ENCODE measurements at regions not wholly inside any gene's neighbourhood (a gene's known extent, or its start where the extent isn't known, plus 50 kb on each side); places are given as distances from the start of the nearest gene placed in this dataset.

DNA sequence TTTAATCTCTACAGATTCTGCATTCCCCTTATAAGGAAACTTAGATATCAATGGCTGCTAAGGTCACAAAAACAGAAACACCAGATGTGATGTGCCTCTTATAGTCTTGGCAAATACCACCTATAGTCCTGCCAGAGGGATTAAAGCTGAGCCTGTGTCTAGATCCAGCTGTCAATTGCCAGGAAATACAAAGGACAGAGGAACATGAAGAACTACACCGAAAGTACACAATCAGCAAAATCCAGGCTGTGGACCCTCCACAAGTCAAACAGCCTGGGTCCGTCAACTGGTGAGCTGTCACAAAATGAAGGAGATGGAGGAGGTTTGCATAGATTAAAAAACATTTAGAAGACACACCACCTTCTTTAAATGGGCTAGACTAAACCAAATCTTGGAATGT lies 85.4 kb downstream of the KLF4 start:
- DNase-seq: no peak
- Histone ChIP-seq H3K36me3 (no peaks in the 10 kb centered on the region), H3K9me3 (no peaks in the 10 kb centered on the region), H3K4me3 (no peak overlapping the region), H3K27ac (no peak overlapping the region), H3K27me3 (no peaks in the 10 kb centered on the region), H3K4me1 (no peaks in the 10 kb centered on the region)
- TF ChIP-seq POLR2A (IDR thresholded peaks at IDR 0.05): no peak
- TF ChIP-seq, protein P1, sequence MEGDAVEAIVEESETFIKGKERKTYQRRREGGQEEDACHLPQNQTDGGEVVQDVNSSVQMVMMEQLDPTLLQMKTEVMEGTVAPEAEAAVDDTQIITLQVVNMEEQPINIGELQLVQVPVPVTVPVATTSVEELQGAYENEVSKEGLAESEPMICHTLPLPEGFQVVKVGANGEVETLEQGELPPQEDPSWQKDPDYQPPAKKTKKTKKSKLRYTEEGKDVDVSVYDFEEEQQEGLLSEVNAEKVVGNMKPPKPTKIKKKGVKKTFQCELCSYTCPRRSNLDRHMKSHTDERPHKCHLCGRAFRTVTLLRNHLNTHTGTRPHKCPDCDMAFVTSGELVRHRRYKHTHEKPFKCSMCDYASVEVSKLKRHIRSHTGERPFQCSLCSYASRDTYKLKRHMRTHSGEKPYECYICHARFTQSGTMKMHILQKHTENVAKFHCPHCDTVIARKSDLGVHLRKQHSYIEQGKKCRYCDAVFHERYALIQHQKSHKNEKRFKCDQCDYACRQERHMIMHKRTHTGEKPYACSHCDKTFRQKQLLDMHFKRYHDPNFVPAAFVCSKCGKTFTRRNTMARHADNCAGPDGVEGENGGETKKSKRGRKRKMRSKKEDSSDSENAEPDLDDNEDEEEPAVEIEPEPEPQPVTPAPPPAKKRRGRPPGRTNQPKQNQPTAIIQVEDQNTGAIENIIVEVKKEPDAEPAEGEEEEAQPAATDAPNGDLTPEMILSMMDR (IDR thresholded peaks at IDR 0.05): no peak

DNA sequence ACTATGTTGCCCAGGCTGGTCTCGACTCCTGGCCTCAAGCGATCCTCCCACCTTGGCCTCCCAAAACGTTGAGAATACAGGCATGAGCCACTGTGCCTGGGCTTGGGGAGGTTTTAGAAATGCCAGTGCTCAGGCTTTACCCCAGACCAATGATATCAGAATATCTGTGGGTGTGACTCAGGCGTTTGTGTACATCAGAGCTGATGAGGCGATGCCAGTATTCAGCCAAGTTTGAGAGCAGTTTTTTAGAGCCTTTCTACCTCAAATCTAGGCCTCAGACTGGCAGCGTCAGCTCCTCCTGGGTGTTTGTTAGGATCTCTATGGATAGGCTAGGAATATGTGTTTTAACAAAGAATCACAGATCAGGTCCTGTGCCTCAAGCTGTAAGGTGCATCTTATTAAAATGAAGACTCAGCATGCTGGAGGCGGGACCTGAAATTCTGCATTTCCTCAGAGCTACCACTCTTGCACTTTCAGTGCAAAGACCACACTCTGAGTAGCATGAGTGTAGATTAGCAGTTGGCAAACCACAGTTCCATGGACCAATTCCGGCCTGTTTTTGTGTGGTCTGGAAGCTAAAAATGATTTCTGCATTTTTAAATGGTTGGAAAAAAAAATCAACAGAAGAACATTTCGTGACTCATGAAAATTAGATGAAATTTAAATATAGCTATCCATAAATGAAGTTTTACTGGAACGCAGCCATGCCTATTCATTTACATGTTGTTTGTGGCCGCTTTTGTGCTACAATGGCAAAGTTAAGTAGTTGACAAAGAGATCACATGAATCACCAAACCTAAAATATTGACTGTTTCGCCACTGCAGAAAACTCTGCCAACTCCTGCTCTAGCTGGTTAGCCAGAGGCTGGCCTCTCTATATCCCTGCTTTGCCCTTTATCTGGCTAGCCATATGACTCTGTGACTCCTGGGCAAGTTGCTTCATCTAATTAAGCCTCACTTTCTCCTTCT lies 92.2 kb downstream of the KLF4 start:
- Histone ChIP-seq H3K27ac (no peak overlapping the region), H3K27me3 (no peaks in the 10 kb centered on the region), H3K9me3 (no peaks in the 10 kb centered on the region), H3K36me3 (no peaks in the 10 kb centered on the region), H3K4me1 (no peaks in the 10 kb centered on the region), H3K4me3 (no peak overlapping the region)
- no peak for DNase-seq
- TF ChIP-seq, protein P1 (IDR thresholded peaks at IDR 0.05): no peak
- TF ChIP-seq POLR2A (IDR thresholded peaks at IDR 0.05): no peak

- H3K27me3 ChIP-seq: no peaks in the 10 kb centered on the region
- no peak for DNase-seq
- H3K4me3 ChIP-seq: no peak overlapping the region
- TF ChIP-seq, protein P1 (IDR thresholded peaks at IDR 0.05): no peak
- TF ChIP-seq POLR2A (IDR thresholded peaks at IDR 0.05): no peak
- no peak overlapping the region for H3K27ac ChIP-seq
- no peaks in the 10 kb centered on the region for H3K36me3 ChIP-seq
- H3K9me3 ChIP-seq: no peaks in the 10 kb centered on the region
- H3K4me1 ChIP-seq: peaks cover 0 to 8% (median 5%) of the 10 kb centered on the region in 4 donors
These were observed 95.3 kb downstream of the KLF4 start for GRCh38 chr9:107394264-107394663.

GRCh38 chr9:107390778-107391177 lies 98.8 kb downstream of the KLF4 start:
- DNase-seq: no peak
- H3K27me3 ChIP-seq: no peaks in the 10 kb centered on the region
- H3K4me1 ChIP-seq: peaks cover 0 to 8% (median 5%) of the 10 kb centered on the region in 4 donors

DNA sequence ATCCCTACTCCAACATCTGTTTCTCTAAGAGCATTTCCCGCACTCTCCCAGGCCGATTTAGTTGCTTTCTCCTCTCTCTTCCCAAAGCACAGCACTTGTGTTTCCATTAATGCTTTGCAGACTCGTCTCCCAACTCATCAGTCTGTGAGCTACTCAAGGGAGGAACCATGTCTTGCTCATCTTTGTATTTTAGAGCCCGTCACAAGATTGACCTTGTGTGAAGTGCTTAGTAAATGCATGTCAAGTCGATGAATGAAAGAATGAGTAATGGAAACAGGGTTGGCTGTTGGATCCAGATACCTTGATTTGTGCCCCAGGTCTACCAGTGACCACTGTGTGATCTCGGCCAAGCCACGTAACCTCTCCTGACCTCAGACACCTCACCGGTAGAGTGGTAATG lies 99.3 kb downstream of the KLF4 start:
- H3K27me3 ChIP-seq: no peaks in the 10 kb centered on the region
- H3K9me3 ChIP-seq: no peaks in the 10 kb centered on the region
- peaks cover 0 to 8% (median 5%) of the 10 kb centered on the region in 4 donors for H3K4me1 ChIP-seq
- no peaks in the 10 kb centered on the region for H3K36me3 ChIP-seq
- no peak for TF ChIP-seq POLR2A (IDR thresholded peaks at IDR 0.05)
- TF ChIP-seq, protein P1 (IDR thresholded peaks at IDR 0.05): no peak
- no peak for DNase-seq
- no peak overlapping the region for H3K4me3 ChIP-seq
- peak overlapping the region in 1 of 4 donors; percentile 52 for H3K27ac ChIP-seq

More at GRCh38 chr9:107390778-107391177, 98.8 kb downstream of the KLF4 start:
- Histone ChIP-seq H3K27ac (no peak overlapping the region), H3K4me3 (no peak overlapping the region), H3K36me3 (no peaks in the 10 kb centered on the region), H3K9me3 (no peaks in the 10 kb centered on the region)
- no peak for TF ChIP-seq POLR2A (IDR thresholded peaks at IDR 0.05)
- TF ChIP-seq, protein P1 (IDR thresholded peaks at IDR 0.05): no peak
